H54 (cell line): ENCODE measurements at regions not wholly inside any gene's neighbourhood (a gene's known extent, or its start where the extent isn't known, plus 50 kb on each side); places are given as distances from the start of the nearest gene placed in this dataset.

ENCODE experiments used
- DNase-seq: peaks from one replicate; pipeline ENCODE4 v3.0.0; 2011; ENCODE audit warnings: low spot score, mixed read lengths; ENCODE audit not compliant: insufficient read length
- FAIRE-seq: peaks from 3 replicates; lab custom pipeline; 2011; peaks lifted over from hg19 to GRCh38; lab: Jason Lieb, UNC
- POLR2A ChIP-seq: IDR thresholded peaks from 2 replicates; pipeline ENCODE4 v1.6.1; 2011; ENCODE audit warnings: low read depth, mild to moderate bottlenecking, low read length

- no peak for FAIRE-seq
- no peak for DNase-seq
- TF ChIP-seq POLR2A: no peak
Observed at GRCh38 chr13:89965252-89965651, 1382.2 kb upstream of the MIR17HG start.

DNA sequence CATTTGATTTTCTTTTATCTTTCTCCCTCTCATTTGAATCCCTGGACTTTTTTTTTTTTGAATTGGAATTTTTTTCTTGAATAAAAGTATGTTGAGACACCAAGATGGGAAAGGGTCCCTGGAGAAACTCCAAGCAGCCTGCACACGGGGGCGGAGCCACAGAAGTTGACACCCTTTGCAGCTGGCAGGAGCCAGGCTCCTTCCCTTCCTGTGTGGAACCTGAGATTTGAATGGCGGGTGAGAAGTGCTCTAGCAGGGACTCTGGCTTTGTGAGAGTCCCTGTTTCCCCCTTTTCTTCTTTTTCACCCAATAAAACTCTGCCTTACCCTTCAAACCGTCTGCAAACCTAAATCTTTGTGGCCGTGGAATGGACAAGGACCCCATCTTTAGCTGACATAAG, 1381.0 kb upstream of the MIR17HG start:
- TF ChIP-seq POLR2A: no peak
- no peak for DNase-seq
- no peak for FAIRE-seq

GRCh38 chr13:89967701-89968100, 1379.8 kb upstream of the MIR17HG start:
- DNase-seq (no peak), FAIRE-seq (no peak)
- TF ChIP-seq POLR2A: no peak

DNA sequence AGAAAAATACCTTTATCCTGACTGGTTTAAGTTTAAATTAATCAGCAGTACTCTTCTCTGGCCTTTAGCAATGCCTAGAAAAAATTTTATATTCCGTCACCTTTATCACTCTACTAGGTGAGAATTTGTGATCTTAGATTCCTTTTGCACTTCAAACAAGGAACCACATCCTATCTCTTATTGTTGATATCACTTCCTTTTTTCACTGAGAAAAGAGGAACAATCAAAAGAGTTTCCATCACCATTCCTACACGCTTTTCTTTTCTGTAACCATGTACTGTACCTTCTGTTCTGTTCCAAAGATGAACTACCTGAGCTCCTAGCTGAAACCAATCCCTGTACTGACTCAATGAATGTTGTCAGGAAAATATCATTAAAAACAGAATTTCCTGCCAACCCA, 1379.0 kb upstream of the MIR17HG start:
- DNase-seq: no peak
- peak; percentile 30 for FAIRE-seq
- TF ChIP-seq POLR2A: no peak

- DNase-seq (no peak), FAIRE-seq (no peak)
- TF ChIP-seq POLR2A: no peak
Observed at GRCh38 chr13:89970353-89970709, 1377.2 kb upstream of the MIR17HG start.

GRCh38 chr13:89977203-89977602, 1370.3 kb upstream of the MIR17HG start:
- TF ChIP-seq POLR2A: no peak
- DNase-seq (no peak), FAIRE-seq (no peak)

GRCh38 chr13:89980896-89981295, 1366.6 kb upstream of the MIR17HG start:
- FAIRE-seq (peak; percentile 87), DNase-seq (no peak)
- TF ChIP-seq POLR2A: no peak

DNA sequence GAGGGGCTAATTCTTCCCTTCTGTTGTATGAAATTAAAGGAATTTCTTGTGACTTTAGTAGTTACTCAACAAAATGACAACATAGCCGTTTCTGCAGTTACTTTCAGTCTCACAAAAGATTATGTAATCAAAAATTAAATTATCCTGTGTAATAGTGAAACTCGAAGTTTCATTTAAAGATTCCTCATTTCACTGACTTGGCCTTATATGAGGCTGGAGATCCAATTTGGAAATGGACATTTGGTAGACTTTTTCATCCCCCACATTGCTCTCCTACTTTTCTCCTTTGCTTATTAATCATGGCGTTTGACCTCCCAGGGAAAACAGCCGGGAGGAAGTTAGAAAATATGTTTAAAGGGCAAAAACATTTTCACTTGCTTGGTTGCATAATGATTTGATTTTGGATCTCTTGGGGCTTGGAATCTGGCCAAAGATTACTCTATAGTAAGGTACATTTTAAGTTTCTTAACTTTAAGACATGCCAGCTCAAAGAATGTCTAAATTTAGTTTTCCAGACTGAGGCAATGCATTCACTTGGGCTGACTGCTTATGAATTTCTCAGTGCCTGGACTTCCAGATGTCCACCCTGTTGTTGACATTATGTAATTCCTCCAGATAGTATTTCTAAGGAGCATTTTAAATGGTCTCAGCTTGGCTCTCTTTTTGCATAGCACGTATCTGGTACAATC, 1364.9 kb upstream of the MIR17HG start:
- FAIRE-seq: peak; percentile 90
- DNase-seq: no peak
- no peak for TF ChIP-seq POLR2A

DNA sequence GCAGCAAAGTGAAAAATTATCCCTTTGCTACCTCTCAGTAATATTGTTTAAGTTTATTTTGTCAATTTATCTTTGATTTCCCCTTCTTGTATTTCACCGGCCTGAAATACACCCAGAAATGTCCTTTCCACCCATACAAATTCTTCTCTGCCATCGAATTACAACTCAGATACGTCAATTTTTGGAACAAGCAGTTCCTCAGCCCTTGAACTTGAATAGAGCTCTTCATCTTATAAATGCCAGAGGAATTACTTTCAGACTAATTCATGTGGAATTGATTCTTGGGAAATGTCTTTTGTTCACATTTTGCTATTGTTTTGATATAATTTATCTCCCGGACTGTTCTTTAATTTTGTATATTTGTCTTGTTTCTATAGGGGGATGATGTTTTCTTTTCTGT, 1359.3 kb upstream of the MIR17HG start:
- DNase-seq: no peak
- peak; percentile 23 for FAIRE-seq
- no peak for TF ChIP-seq POLR2A

GRCh38 chr13:90003566-90003965, 1343.9 kb upstream of the MIR17HG start:
- FAIRE-seq (peak; percentile 79), DNase-seq (no peak)
- TF ChIP-seq POLR2A: no peak

- no peak for DNase-seq
- no peak for TF ChIP-seq POLR2A
- FAIRE-seq: no peak
Observed at GRCh38 chr13:90008707-90009149, 1338.8 kb upstream of the MIR17HG start.

DNA sequence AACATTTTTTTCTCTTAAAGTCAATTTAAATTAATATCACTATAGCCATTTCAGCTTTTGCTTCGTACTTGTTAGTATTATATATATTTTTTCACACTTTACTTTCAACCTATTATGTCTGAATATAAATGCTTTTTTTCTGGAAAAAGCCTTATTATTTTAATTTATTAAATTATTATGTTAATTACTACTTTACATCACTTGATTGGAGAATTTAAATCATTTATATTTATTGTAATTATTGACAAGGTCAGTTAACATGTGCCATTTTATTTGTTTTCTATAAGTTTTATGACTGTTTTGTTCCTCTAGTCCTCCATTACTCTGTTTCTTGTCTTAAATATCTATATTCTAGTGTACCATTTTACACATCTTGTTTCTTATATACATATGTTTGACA, 1333.4 kb upstream of the MIR17HG start:
- TF ChIP-seq POLR2A: no peak
- no peak for DNase-seq
- FAIRE-seq: no peak

- TF ChIP-seq POLR2A: no peak
- FAIRE-seq: peak; percentile 72
- DNase-seq: no peak
Observed at GRCh38 chr13:90015565-90016507, 1331.7 kb upstream of the MIR17HG start.

GRCh38 chr13:90016688-90017087, 1330.8 kb upstream of the MIR17HG start:
- no peak for TF ChIP-seq POLR2A
- DNase-seq: no peak
- FAIRE-seq: no peak
